GM12873 (cell line): ENCODE measurements at regions not wholly inside any gene's neighbourhood (a gene's known extent, or its start where the extent isn't known, plus 50 kb on each side); places are given as distances from the start of the nearest gene placed in this dataset.

Experiments
- CTCF ChIP-seq: IDR thresholded peaks from 2 replicates; pipeline ENCODE4 v1.5.1; 2012; ENCODE audit warnings: low read depth, mild to moderate bottlenecking, moderate library complexity, low read length, control low read depth; ENCODE audit not compliant: insufficient read depth; ENCODE audit errors: missing control alignments

- TF ChIP-seq CTCF = no peak
These were observed 133.2 kb upstream of the TOPAZ1 start for GRCh38 chr3:44108481-44108880.

- TF ChIP-seq CTCF = no peak
These were observed 131.8 kb upstream of the TOPAZ1 start for GRCh38 chr3:44109771-44110361.

- no peak for TF ChIP-seq CTCF
These were observed 131.0 kb upstream of the TOPAZ1 start for GRCh38 chr3:44110648-44111047.

GRCh38 chr3:44111482-44111881 lies 130.2 kb upstream of the TOPAZ1 start:
- no peak for TF ChIP-seq CTCF

- TF ChIP-seq CTCF = peak; percentile 70
These were observed 127.5 kb upstream of the TOPAZ1 start for GRCh38 chr3:44114142-44114541.

- TF ChIP-seq CTCF = no peak
These were observed 124.4 kb upstream of the TOPAZ1 start for GRCh38 chr3:44117239-44117638.

- no peak for TF ChIP-seq CTCF
These were observed 124.0 kb upstream of the TOPAZ1 start for GRCh38 chr3:44117736-44118135.
